HepG2 (cell line): ENCODE measurements at regions not wholly inside any gene's neighbourhood (a gene's known extent, or its start where the extent isn't known, plus 50 kb on each side); places are given as distances from the start of the nearest gene placed in this dataset.

ENCODE experiments used
- ATAC-seq: fragments of 200-7000 bp; cut with Tn5 transposase; 3 replicates; pipeline ENCODE4 v1.9.1; 2020; ENCODE audit warnings: mild to moderate bottlenecking, moderate library complexity
- BruUV-seq: library from RNA; stranded (reverse); fragments of 400-500 nt; replicated peaks from 2 replicates; lab custom pipeline; 2021; lab: Mats Ljungman, UMichigan
- CTCF ChIA-PET: fragments of 300-600 bp; formaldehyde crosslinking; extraction: SDS; loops from one replicate; lab custom pipeline; 2021; ENCODE audit warnings: low total read pairs, inconsistent platforms, low intra/inter-chr PET ratio; lab: Yijun Ruan, JAX
- POLR2A ChIA-PET: fragments of 350-600 bp; sonication (Branson Sonifier 250); formaldehyde crosslinking; loops from one replicate; lab custom pipeline; 2020; ENCODE audit warnings: antibody characterized with exemption, inconsistent platforms; lab: Yijun Ruan, JAX
- DNase-seq: peaks from one replicate; pipeline ENCODE4 v3.0.0-alpha.2; 2015; ENCODE audit warnings: low spot score
- FAIRE-seq: peaks from 3 replicates; lab custom pipeline; 2011; peaks lifted over from hg19 to GRCh38; lab: Jason Lieb, UNC
- H2AFZ ChIP-seq: one replicate; pipeline ENCODE4 v1.6.1; 2011; ENCODE audit warnings: low read length, inconsistent platforms
- H3K27ac ChIP-seq: fragments of 300-600 bp; 3 replicates; pipeline ENCODE4 v1.8.0; 2011; ENCODE audit warnings: mixed run types, mild to moderate bottlenecking, mixed read lengths, low read length, inconsistent platforms; ENCODE audit not compliant: insufficient read depth; ENCODE audit errors: extremely low read length
- H3K27me3 ChIP-seq, 2 experiments: fragments of 200-600 bp in 1 of 2; 2 replicates in 1 of 2; 3 replicates in 1 of 2; pipeline versions ENCODE4 v1.6.0 to v1.8.0; 2011; ENCODE audit warnings: low read length in 2 of 2, mild to moderate bottlenecking in 2 of 2, moderate library complexity in 2 of 2, inconsistent platforms in 1 of 2; ENCODE audit not compliant: insufficient read depth in 2 of 2, control insufficient read depth in 1 of 2
- H3K36me3 ChIP-seq, 2 experiments: fragments of 200-600 bp in 1 of 2; replicated peaks in 1 of 2; 2 replicates in 1 of 2; 3 replicates in 1 of 2; pipeline versions ENCODE4 v1.5.1 to v1.8.0; 2011; ENCODE audit warnings: low read length in 2 of 2, inconsistent platforms in 1 of 2; ENCODE audit not compliant: insufficient read depth in 2 of 2, control insufficient read depth in 1 of 2
- H3K4me1 ChIP-seq: 2 replicates; pipeline ENCODE4 v1.5.1; 2012; ENCODE audit warnings: low read length, inconsistent platforms; ENCODE audit not compliant: insufficient read depth
- H3K4me2 ChIP-seq: 2 replicates; pipeline ENCODE4 v1.6.0; 2011; ENCODE audit warnings: low read depth, low read length, inconsistent platforms
- H3K4me3 ChIP-seq, 3 experiments: fragments of 200-600 bp in 1 of 3; sonication (generic), shearing (Covaris generic) in 1 of 3; replicated peaks in 1 of 3; 2 replicates each; pipeline ENCODE4 v1.5.1; 2011 to 2016; ENCODE audit warnings: low read length in 3 of 3, inconsistent platforms in 2 of 3, low read depth in 2 of 3, mild to moderate bottlenecking in 2 of 3, control low read depth in 1 of 3, mixed read lengths in 1 of 3; ENCODE audit not compliant: insufficient read depth in 1 of 3
- H3K79me2 ChIP-seq: one replicate; pipeline ENCODE4 v1.6.1; 2011; ENCODE audit warnings: low read length, inconsistent platforms; ENCODE audit not compliant: insufficient read depth
- H3K9ac ChIP-seq: 2 replicates; pipeline ENCODE4 v1.6.0; 2011; ENCODE audit warnings: mild to moderate bottlenecking, low read depth, low read length, inconsistent platforms; ENCODE audit not compliant: insufficient read depth
- H3K9me3 ChIP-seq: 2 replicates; pipeline ENCODE4 v1.5.1; 2012; ENCODE audit warnings: mild to moderate bottlenecking, low read length
- H4K20me1 ChIP-seq: 2 replicates; pipeline ENCODE4 v1.6.0; 2011; ENCODE audit warnings: inconsistent platforms, mild to moderate bottlenecking, low read length, moderate library complexity; ENCODE audit not compliant: insufficient read depth
- DPF2 ChIP-seq: sonication (generic); formaldehyde crosslinking; IDR thresholded peaks from 2 replicates; pipeline ENCODE4 v1.4.0; 2020; ENCODE audit warnings: mild to moderate bottlenecking, low read depth, missing genetic modification reagents, borderline replicate concordance
- MAFK ChIP-seq, 2 experiments: IDR thresholded peaks in 1 of 2; conservative IDR thresholded peaks in 1 of 2; 2 replicates each; pipeline ENCODE4 v1.6.1; 2011; ENCODE audit warnings: improper control_type of control experiment in 2 of 2, low read length in 2 of 2
- SALL2 ChIP-seq: sonication (generic); formaldehyde crosslinking; IDR thresholded peaks from 2 replicates; pipeline ENCODE4 v1.8.1; 2023; ENCODE audit warnings: mild to moderate bottlenecking, missing genetic modification reagents, inconsistent platforms
- ZFP37 ChIP-seq: sonication (generic); formaldehyde crosslinking; IDR thresholded peaks from 2 replicates; pipeline ENCODE4 v1.4.0; 2020; ENCODE audit warnings: missing genetic modification reagents, borderline replicate concordance
- ZFY ChIP-seq: sonication (generic); formaldehyde crosslinking; IDR thresholded peaks from 2 replicates; pipeline ENCODE4 v1.4.0; 2020; ENCODE audit warnings: missing genetic modification reagents
- WGBS: methylation state at CpG from one replicate; pipeline ENCODE4 v1.1.6; 2017; ENCODE audit warnings: low lambda C conversion rate; 5-methylcytosine and 5-hydroxymethylcytosine counted together
- in situ Hi-C: cut with HindIII; loops from 2 replicates; pipeline ENCODE4 v1.10.0; 2017; ENCODE audit warnings: low pct_unique_long_range_greater_than_20kb; ENCODE audit not compliant: extremely low pct_ligation_motif_present
- intact Hi-C: fragments of 100-400 bp; cut with micrococcal nuclease; formaldehyde crosslinking; loops from one replicate; pipeline ENCODE4 v1.10.0; 2022; ENCODE audit not compliant: unreplicated experiment
- TF ChIP-seq, protein P1 (sequence below): IDR thresholded peaks from 2 replicates; pipeline ENCODE4 v1.6.1; 2016; ENCODE audit warnings: control low read depth
- TF ChIP-seq, protein P2 (sequence below), 2 experiments: fragments of 450-650 bp in 1 of 2; sonication (generic) in 1 of 2; formaldehyde crosslinking in 1 of 2; IDR thresholded peaks; 2 replicates each; pipeline versions ENCODE4 v1.6.1 to v1.8.0; 2016 to 2022; ENCODE audit warnings: antibody characterized with exemption in 1 of 2, mild to moderate bottlenecking in 1 of 2, missing genetic modification reagents in 1 of 2

DNA sequence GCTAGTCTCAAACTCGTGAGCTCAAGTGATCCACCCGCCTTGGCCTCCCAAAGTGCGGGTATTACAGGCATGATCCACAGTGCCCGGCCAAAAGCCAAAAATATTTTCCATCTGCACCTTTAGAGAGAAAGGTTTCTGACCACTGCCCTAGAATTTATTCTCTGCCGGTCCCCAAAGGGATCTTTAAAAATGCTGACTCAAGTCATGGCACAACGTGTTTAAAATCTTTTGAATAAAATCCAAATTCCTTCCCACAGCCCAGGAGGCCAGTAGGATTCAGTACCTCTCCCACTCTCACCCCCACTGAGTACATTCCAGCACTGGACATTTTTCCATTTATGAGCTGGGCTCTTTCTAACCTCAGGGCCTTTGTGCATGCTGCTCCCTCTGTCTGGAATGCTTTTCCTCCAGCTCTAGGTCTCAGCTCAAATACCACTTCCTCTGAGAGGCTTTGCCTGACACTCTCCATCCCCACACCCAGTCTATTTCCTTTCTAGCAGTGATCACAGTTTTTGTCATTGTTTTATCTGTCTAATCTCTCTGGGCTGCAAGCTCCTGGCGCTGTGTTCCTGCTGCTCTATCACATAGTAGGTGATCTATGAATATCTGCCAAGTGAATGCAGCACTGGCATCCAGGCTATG is 502.9 kb downstream of the SHQ1 start:
- no TSS peak for BruUV-seq
- intact Hi-C loops, result no loop called here
- Histone ChIP-seq H3K36me3 (no peaks in the 10 kb centered on the region), H3K79me2 (no peaks in the 10 kb centered on the region), H4K20me1 (no peaks in the 10 kb centered on the region)
- peak in 1 of 2 experiments; percentile 55; a peak in 3 of 4 replicates for TF ChIP-seq MAFK (conservative IDR thresholded peaks at IDR 0.05 in 1 of 2, IDR thresholded peaks at IDR 0.05 in 1 of 2; ENCODE audit: low read length in 2 of 2)
- TF ChIP-seq, protein P1, sequence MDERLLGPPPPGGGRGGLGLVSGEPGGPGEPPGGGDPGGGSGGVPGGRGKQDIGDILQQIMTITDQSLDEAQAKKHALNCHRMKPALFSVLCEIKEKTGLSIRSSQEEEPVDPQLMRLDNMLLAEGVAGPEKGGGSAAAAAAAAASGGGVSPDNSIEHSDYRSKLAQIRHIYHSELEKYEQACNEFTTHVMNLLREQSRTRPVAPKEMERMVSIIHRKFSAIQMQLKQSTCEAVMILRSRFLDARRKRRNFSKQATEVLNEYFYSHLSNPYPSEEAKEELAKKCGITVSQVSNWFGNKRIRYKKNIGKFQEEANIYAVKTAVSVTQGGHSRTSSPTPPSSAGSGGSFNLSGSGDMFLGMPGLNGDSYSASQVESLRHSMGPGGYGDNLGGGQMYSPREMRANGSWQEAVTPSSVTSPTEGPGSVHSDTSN (CRISPR knock-in tag), result no peak
- TF ChIP-seq, all 625 proteins: peak for 1
- H2AFZ ChIP-seq, result no peak overlapping the region
- no peaks in the 10 kb centered on the region for H3K9me3 ChIP-seq
- H3K4me2 ChIP-seq, result no peak overlapping the region
- POLR2A ChIA-PET, result no interaction called here
- FAIRE-seq (no peak), ATAC-seq (no peak), DNase-seq (no peak)
- no peak overlapping the region for H3K9ac ChIP-seq
- no peak overlapping the region for H3K4me3 ChIP-seq
- H3K27ac ChIP-seq, result no peak overlapping the region
- H3K4me1 ChIP-seq, result no peaks in the 10 kb centered on the region
- peaks cover 0 to 8% of the 10 kb centered on the region in 2 experiments; a peak in 2 of 5 replicates for H3K27me3 ChIP-seq
- in situ Hi-C loops, result no loop called here
- WGBS, result 26% methylated on average over 7 of the region's 7 CpGs
- CTCF ChIA-PET, result no interaction called here

DNA sequence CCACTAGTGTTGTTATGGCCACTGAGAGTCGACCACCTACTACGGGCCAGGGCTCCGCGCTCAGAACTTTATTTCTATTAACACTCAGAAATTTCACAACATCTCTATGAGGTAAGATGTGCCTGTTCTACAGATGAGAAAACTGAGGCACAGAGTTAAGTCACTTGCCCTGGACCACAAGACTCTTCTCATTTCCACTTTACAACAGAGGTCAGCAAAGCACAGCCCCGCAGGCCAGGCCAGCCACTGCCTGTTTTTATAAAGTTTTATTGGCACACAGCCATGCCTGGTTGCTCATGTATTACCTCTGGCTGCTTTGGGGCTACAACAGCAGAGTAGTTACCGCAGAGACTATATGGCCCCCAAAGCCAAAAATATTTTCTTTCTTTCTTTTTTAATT is 503.6 kb downstream of the SHQ1 start:
- Histone ChIP-seq H3K79me2 (no peaks in the 10 kb centered on the region), H3K36me3 (no peaks in the 10 kb centered on the region), H3K9me3 (no peaks in the 10 kb centered on the region), H3K27me3 (peaks cover 0 to 6% of the 10 kb centered on the region in 2 experiments; a peak in 2 of 5 replicates), H3K4me2 (no peak overlapping the region), H3K4me3 (no peak overlapping the region), H3K27ac (no peak overlapping the region), H3K9ac (no peak overlapping the region), H4K20me1 (no peaks in the 10 kb centered on the region), H3K4me1 (no peaks in the 10 kb centered on the region), H2AFZ (no peak overlapping the region)
- FAIRE-seq (no peak), DNase-seq (no peak), ATAC-seq (no peak)
- POLR2A ChIA-PET, result no interaction called here
- CTCF ChIA-PET, result no interaction called here
- intact Hi-C loops (no loop called here), in situ Hi-C loops (no loop called here)
- 62% methylated on average over 5 of the region's 6 CpGs for WGBS
- no TSS peak for BruUV-seq
- TF ChIP-seq SALL2 (CRISPR knock-in tag) (no peak), ZFY (no peak), ZFP37 (CRISPR knock-in tag) (no peak), DPF2 (CRISPR knock-in tag) (no peak)
- TF ChIP-seq, protein P2, sequence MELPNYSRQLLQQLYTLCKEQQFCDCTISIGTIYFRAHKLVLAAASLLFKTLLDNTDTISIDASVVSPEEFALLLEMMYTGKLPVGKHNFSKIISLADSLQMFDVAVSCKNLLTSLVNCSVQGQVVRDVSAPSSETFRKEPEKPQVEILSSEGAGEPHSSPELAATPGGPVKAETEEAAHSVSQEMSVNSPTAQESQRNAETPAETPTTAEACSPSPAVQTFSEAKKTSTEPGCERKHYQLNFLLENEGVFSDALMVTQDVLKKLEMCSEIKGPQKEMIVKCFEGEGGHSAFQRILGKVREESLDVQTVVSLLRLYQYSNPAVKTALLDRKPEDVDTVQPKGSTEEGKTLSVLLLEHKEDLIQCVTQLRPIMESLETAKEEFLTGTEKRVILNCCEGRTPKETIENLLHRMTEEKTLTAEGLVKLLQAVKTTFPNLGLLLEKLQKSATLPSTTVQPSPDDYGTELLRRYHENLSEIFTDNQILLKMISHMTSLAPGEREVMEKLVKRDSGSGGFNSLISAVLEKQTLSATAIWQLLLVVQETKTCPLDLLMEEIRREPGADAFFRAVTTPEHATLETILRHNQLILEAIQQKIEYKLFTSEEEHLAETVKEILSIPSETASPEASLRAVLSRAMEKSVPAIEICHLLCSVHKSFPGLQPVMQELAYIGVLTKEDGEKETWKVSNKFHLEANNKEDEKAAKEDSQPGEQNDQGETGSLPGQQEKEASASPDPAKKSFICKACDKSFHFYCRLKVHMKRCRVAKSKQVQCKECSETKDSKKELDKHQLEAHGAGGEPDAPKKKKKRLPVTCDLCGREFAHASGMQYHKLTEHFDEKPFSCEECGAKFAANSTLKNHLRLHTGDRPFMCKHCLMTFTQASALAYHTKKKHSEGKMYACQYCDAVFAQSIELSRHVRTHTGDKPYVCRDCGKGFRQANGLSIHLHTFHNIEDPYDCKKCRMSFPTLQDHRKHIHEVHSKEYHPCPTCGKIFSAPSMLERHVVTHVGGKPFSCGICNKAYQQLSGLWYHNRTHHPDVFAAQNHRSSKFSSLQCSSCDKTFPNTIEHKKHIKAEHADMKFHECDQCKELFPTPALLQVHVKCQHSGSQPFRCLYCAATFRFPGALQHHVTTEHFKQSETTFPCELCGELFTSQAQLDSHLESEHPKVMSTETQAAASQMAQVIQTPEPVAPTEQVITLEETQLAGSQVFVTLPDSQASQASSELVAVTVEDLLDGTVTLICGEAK (IDR thresholded peaks at IDR 0.05), result no peak
- TF ChIP-seq, protein P2 (CRISPR knock-in tag; IDR thresholded peaks at IDR 0.05), result peak; percentile 95
